WTC11 (cell line): ENCODE measurements at regions not wholly inside any gene's neighbourhood (a gene's known extent, or its start where the extent isn't known, plus 50 kb on each side); places are given as distances from the start of the nearest gene placed in this dataset.

Experiments used
- ATAC-seq: fragments of 200-7000 bp; cut with Tn5 transposase; 2 replicates; pipeline ENCODE4 v1.10.0; 2021; ENCODE audit warnings: mild to moderate bottlenecking, moderate library complexity
- CTCF ChIA-PET: fragments of 300-600 bp; sonication (Branson Sonifier 250); formaldehyde crosslinking; loops from one replicate; lab custom pipeline; 2021; ENCODE audit warnings: antibody characterized with exemption; lab: Charles Lee
- POLR2A ChIA-PET: fragments of 350-600 bp; sonication (Branson Sonifier 250); formaldehyde crosslinking; loops from one replicate; lab custom pipeline; 2021; ENCODE audit warnings: antibody characterized with exemption; lab: Charles Lee
- DNase-seq: peaks from one replicate; pipeline ENCODE4 v3.0.0; 2021; ENCODE audit warnings: low spot score
- H3K27ac Mint-ChIP-seq: 2 replicates; pipeline ENCODE4 v1.8.0; 2021; ENCODE audit warnings: mixed read lengths
- H3K27me3 Mint-ChIP-seq: 2 replicates; pipeline ENCODE4 v1.8.0; 2021; ENCODE audit warnings: low read depth, mild to moderate bottlenecking, moderate library complexity, mixed read lengths
- H3K36me3 Mint-ChIP-seq: 2 replicates; pipeline ENCODE4 v1.8.0; 2021; ENCODE audit warnings: mixed read lengths
- H3K4me1 Mint-ChIP-seq: 2 replicates; pipeline ENCODE4 v1.8.0; 2022; ENCODE audit warnings: mixed read lengths
- H3K4me3 Mint-ChIP-seq: 2 replicates; pipeline ENCODE4 v1.8.0; 2021; ENCODE audit warnings: mild to moderate bottlenecking, moderate library complexity, mixed read lengths
- H3K9me3 Mint-ChIP-seq: 2 replicates; pipeline ENCODE4 v1.8.0; 2021; ENCODE audit warnings: mixed read lengths
- ARID4B ChIP-seq: sonication (generic); formaldehyde crosslinking; IDR thresholded peaks from 2 replicates; pipeline ENCODE4 v1.8.0; 2023; ENCODE audit warnings: missing genetic modification reagents, mild to moderate bottlenecking, borderline replicate concordance
- ATF2 ChIP-seq: sonication (generic); formaldehyde crosslinking; IDR thresholded peaks from 2 replicates; pipeline ENCODE4 v1.8.1; 2022; ENCODE audit warnings: low read depth, missing genetic modification reagents, borderline replicate concordance
- E2F1 ChIP-seq: sonication (generic); formaldehyde crosslinking; IDR thresholded peaks from 2 replicates; pipeline ENCODE4 v1.8.0; 2022; ENCODE audit warnings: mild to moderate bottlenecking, missing genetic modification reagents
- NFE2L1 ChIP-seq: sonication (generic); formaldehyde crosslinking; IDR thresholded peaks from 2 replicates; pipeline ENCODE4 v1.8.1; 2023; ENCODE audit warnings: missing genetic modification reagents
- NR2C2 ChIP-seq: sonication (generic); formaldehyde crosslinking; IDR thresholded peaks from 2 replicates; pipeline ENCODE4 v1.8.0; 2022; ENCODE audit warnings: mild to moderate bottlenecking, missing genetic modification reagents
- PRDM15 ChIP-seq: sonication (generic); formaldehyde crosslinking; IDR thresholded peaks from 2 replicates; pipeline ENCODE4 v1.8.0; 2022; ENCODE audit warnings: missing genetic modification reagents
- RORB ChIP-seq: fragments of 250-450 bp; sonication (Bioruptor Pico); IDR thresholded peaks from 2 replicates; pipeline ENCODE4 v1.9.0; 2021; ENCODE audit warnings: mild to moderate bottlenecking
- TEAD1 ChIP-seq: sonication (generic); formaldehyde crosslinking; IDR thresholded peaks from 2 replicates; pipeline ENCODE4 v1.8.0; 2022; ENCODE audit warnings: mild to moderate bottlenecking, missing genetic modification reagents
- ZNF512 ChIP-seq: sonication (generic); formaldehyde crosslinking; IDR thresholded peaks from 2 replicates; pipeline ENCODE4 v1.8.1; 2022; ENCODE audit warnings: missing genetic modification reagents, borderline replicate concordance

- no peak for TF ChIP-seq ZNF512 (CRISPR knock-in tag)
These were observed 288.0 kb upstream of the IRX4 start (continued) for GRCh38 chr5:2170761-2171160.

GRCh38 chr5:2169850-2170760 lies 287.4 kb upstream of the IRX4 start:
- no peaks in the 10 kb centered on the region for H3K36me3 Mint-ChIP-seq
- no peak for DNase-seq
- no peak; the same call in 1 of the 2 replicates for ATAC-seq
- TF ChIP-seq PRDM15 (CRISPR knock-in tag) (no peak), ZNF512 (CRISPR knock-in tag) (no peak), NFE2L1 (CRISPR knock-in tag) (no peak), E2F1 (CRISPR knock-in tag) (no peak), TEAD1 (CRISPR knock-in tag) (no peak), RORB (CRISPR knock-in tag) (no peak), ARID4B (CRISPR knock-in tag) (no peak), NR2C2 (CRISPR knock-in tag) (no peak), ATF2 (no peak)
- POLR2A ChIA-PET, result no interaction called here
- no peak overlapping the region for H3K27ac Mint-ChIP-seq
- no peaks in the 10 kb centered on the region for H3K9me3 Mint-ChIP-seq
- H3K4me3 Mint-ChIP-seq, result no peak overlapping the region
- H3K27me3 Mint-ChIP-seq, result no peaks in the 10 kb centered on the region; the same call in 1 of the 2 replicates
- CTCF ChIA-PET, result interaction anchor here (1.2 kb wide), 1 partner anchor 407 kb away, joined by 4 read pairs; no protein-coding TSS in a partner anchor
- peaks cover 13% of the 10 kb centered on the region for H3K4me1 Mint-ChIP-seq
